Glutamatergic neuron (in vitro differentiated cells): ENCODE measurements at regions not wholly inside any gene's neighbourhood (a gene's known extent, or its start where the extent isn't known, plus 50 kb on each side); places are given as distances from the start of the nearest gene placed in this dataset.

Experiments
- DNase-seq: peaks from one replicate; pipeline ENCODE4 v3.0.0; 2022
- H3K27ac Mint-ChIP-seq: one replicate; pipeline ENCODE4 v1.8.0; 2020; ENCODE audit warnings: mild to moderate bottlenecking, mixed read lengths, inconsistent platforms; ENCODE audit not compliant: unreplicated experiment
- H3K27me3 Mint-ChIP-seq: one replicate; pipeline ENCODE4 v1.8.0; 2020; ENCODE audit warnings: mild to moderate bottlenecking, moderate library complexity, mixed read lengths, inconsistent platforms; ENCODE audit not compliant: unreplicated experiment
- H3K36me3 Mint-ChIP-seq: one replicate; pipeline ENCODE4 v1.8.0; 2020; ENCODE audit warnings: mild to moderate bottlenecking, mixed read lengths, inconsistent platforms; ENCODE audit not compliant: unreplicated experiment
- H3K4me1 Mint-ChIP-seq: one replicate; pipeline ENCODE4 v1.8.0; 2020; ENCODE audit warnings: mild to moderate bottlenecking, low read depth, mixed read lengths, inconsistent platforms; ENCODE audit not compliant: unreplicated experiment
- H3K4me3 Mint-ChIP-seq: one replicate; pipeline ENCODE4 v1.8.0; 2020; ENCODE audit warnings: mild to moderate bottlenecking, mixed read lengths, inconsistent platforms; ENCODE audit not compliant: unreplicated experiment
- H3K9me3 Mint-ChIP-seq: one replicate; pipeline ENCODE4 v1.8.0; 2020; ENCODE audit warnings: mild to moderate bottlenecking, moderate library complexity, mixed read lengths, inconsistent platforms; ENCODE audit not compliant: unreplicated experiment
- CTCF ChIP-seq: fragments of 200-600 bp; sonication (generic); IDR thresholded peaks from one replicate; pipeline ENCODE4 v1.5.0; 2021; ENCODE audit not compliant: partially characterized antibody, unreplicated experiment

GRCh38 chr11:23569134-23569533 is 708.9 kb upstream of the CCDC179 start:
- no peak for TF ChIP-seq CTCF
- Mint-ChIP-seq H3K4me1 (no peaks in the 10 kb centered on the region), H3K27ac (no peak overlapping the region), H3K27me3 (no peaks in the 10 kb centered on the region), H3K4me3 (no peak overlapping the region), H3K36me3 (no peaks in the 10 kb centered on the region), H3K9me3 (no peaks in the 10 kb centered on the region)
- no peak for DNase-seq

- H3K9me3 Mint-ChIP-seq: no peaks in the 10 kb centered on the region
- no peak for TF ChIP-seq CTCF
- no peaks in the 10 kb centered on the region for H3K36me3 Mint-ChIP-seq
- no peak overlapping the region for H3K4me3 Mint-ChIP-seq
- no peaks in the 10 kb centered on the region for H3K4me1 Mint-ChIP-seq
- H3K27ac Mint-ChIP-seq: no peak overlapping the region
- no peaks in the 10 kb centered on the region for H3K27me3 Mint-ChIP-seq
- DNase-seq: no peak
These were observed 709.3 kb upstream of the CCDC179 start for GRCh38 chr11:23569547-23569946.

GRCh38 chr11:23570828-23571227 is 710.6 kb upstream of the CCDC179 start:
- no peak for DNase-seq
- TF ChIP-seq CTCF: no peak
- no peaks in the 10 kb centered on the region for H3K4me1 Mint-ChIP-seq
- H3K36me3 Mint-ChIP-seq: no peaks in the 10 kb centered on the region
- H3K27me3 Mint-ChIP-seq: no peaks in the 10 kb centered on the region
- no peak overlapping the region for H3K4me3 Mint-ChIP-seq
- H3K27ac Mint-ChIP-seq: no peak overlapping the region
- no peaks in the 10 kb centered on the region for H3K9me3 Mint-ChIP-seq

GRCh38 chr11:23573429-23573828 is 713.2 kb upstream of the CCDC179 start:
- Mint-ChIP-seq H3K9me3 (no peaks in the 10 kb centered on the region), H3K36me3 (no peaks in the 10 kb centered on the region), H3K4me1 (no peaks in the 10 kb centered on the region), H3K4me3 (no peak overlapping the region), H3K27ac (no peak overlapping the region), H3K27me3 (no peaks in the 10 kb centered on the region)
- no peak for TF ChIP-seq CTCF
- DNase-seq: no peak

GRCh38 chr11:23574149-23574548 is 713.9 kb upstream of the CCDC179 start:
- TF ChIP-seq CTCF: no peak
- Mint-ChIP-seq H3K4me3 (no peak overlapping the region), H3K27me3 (no peaks in the 10 kb centered on the region), H3K4me1 (no peaks in the 10 kb centered on the region), H3K9me3 (no peaks in the 10 kb centered on the region), H3K36me3 (no peaks in the 10 kb centered on the region), H3K27ac (no peak overlapping the region)
- no peak for DNase-seq
